ENCODE measurements at regions not wholly inside any gene's neighbourhood (a gene's known extent, or its start where the extent isn't known, plus 50 kb on each side); places are given as distances from the start of the nearest gene placed in this dataset.

DNA sequence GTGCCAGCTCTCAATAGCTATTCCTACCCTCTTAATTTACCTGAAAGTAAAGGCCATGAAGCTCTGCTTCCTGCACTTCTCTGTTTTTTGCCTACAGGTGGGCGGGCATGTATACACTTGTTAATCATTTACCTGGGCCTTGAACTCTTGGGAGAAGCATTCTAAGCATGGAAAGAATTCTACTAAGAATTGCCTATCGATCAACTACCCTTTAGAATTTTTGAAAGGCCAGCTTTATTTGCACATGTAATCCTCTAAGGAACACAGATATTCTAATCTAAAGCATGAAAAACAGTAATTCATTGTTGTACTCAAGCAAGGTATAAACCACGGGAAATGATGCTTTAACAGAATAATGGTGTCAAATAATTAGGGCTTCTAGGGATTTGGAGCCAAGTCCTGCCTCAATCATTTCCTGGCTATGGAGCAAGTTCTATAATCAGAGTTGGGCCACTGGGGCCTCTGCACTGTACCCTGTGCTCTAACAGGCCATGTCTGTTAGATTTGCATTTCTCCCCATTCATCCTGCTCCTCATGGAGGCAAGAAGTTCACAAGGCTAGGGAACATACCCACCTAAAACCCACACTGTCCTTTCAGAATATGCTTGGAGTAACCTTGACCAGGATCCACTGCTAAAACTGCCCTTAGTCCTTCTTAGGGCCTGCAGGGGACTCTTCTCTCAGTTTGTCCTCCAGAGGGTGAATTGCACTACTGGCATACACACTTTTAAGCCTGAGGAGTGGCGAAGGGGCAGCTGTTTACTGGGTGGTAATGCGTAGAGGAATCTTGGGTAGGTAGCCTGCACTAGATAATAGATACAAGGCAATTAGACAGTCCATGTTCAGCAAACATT is 276.4 kb upstream of the JAG1 start (continued):
- TF ChIP-seq AHDC1 (CRISPR knock-in tag; IDR thresholded peaks at IDR 0.05; ENCODE audit: borderline replicate concordance) = peak; percentile 91
- TF ChIP-seq NKX3-1 (CRISPR knock-in tag; IDR thresholded peaks at IDR 0.05) = 0 out of 2 replicates have a peak, but pooled peaks have one; percentile 36
- no peak for TF ChIP-seq ZNF678 (CRISPR knock-in tag; IDR thresholded peaks at IDR 0.05)
- peak; percentile 13; the same call in 1 of the 2 replicates for TF ChIP-seq SMARCC2 (IDR thresholded peaks at IDR 0.05)
- TF ChIP-seq ELF4 (CRISPR knock-in tag; IDR thresholded peaks at IDR 0.05; ENCODE audit: borderline replicate concordance) = 0 out of 2 replicates have a peak, but pooled peaks have one; percentile 51
- 0 out of 2 replicates have a peak, but pooled peaks have one; percentile 33 for TF ChIP-seq ZNF788 (CRISPR knock-in tag; IDR thresholded peaks at IDR 0.05; ENCODE audit: borderline replicate concordance)
- peak; percentile 39; the same call in 1 of the 2 replicates for TF ChIP-seq SIX4 (CRISPR knock-in tag; IDR thresholded peaks at IDR 0.05)
- TF ChIP-seq RFXANK (CRISPR knock-in tag; IDR thresholded peaks at IDR 0.05) = no peak
- peak; percentile 58; the same call in 1 of the 2 replicates for TF ChIP-seq ZSCAN31 (CRISPR knock-in tag; IDR thresholded peaks at IDR 0.05; ENCODE audit: low read depth)
- peak; percentile 30; the same call in 1 of the 2 replicates for TF ChIP-seq MLX (CRISPR knock-in tag; IDR thresholded peaks at IDR 0.05)
- peak; percentile 48; the same call in 1 of the 2 replicates for TF ChIP-seq DRAP1 (CRISPR knock-in tag; IDR thresholded peaks at IDR 0.05)
- TF ChIP-seq ZC3H4 (CRISPR knock-in tag; IDR thresholded peaks at IDR 0.05; ENCODE audit: borderline replicate concordance) = no peak
- TF ChIP-seq NFIC (IDR thresholded peaks at IDR 0.05; ENCODE audit: low read length) = peak; percentile 86
- TF ChIP-seq ZNF510 (CRISPR knock-in tag; IDR thresholded peaks at IDR 0.05; ENCODE audit: low read depth) = no peak
- TF ChIP-seq, protein P1, sequence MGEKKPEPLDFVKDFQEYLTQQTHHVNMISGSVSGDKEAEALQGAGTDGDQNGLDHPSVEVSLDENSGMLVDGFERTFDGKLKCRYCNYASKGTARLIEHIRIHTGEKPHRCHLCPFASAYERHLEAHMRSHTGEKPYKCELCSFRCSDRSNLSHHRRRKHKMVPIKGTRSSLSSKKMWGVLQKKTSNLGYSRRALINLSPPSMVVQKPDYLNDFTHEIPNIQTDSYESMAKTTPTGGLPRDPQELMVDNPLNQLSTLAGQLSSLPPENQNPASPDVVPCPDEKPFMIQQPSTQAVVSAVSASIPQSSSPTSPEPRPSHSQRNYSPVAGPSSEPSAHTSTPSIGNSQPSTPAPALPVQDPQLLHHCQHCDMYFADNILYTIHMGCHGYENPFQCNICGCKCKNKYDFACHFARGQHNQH (CRISPR knock-in tag; IDR thresholded peaks at IDR 0.05) = peak; percentile 31; the same call in 1 of the 2 replicates
- peak; percentile 62 for TF ChIP-seq HDAC1 (CRISPR knock-in tag; IDR thresholded peaks at IDR 0.05)
- TF ChIP-seq ASH2L (IDR thresholded peaks at IDR 0.05; ENCODE audit: insufficient read length, low read depth, low read length) = peak; percentile 47
